ENCODE measurements at regions not wholly inside any gene's neighbourhood (a gene's known extent, or its start where the extent isn't known, plus 50 kb on each side); places are given as distances from the start of the nearest gene placed in this dataset.

GRCh38 chr1:29521811-29522580 lies 285.7 kb downstream of the PTPRU start:
- no peak for DNase-seq

DNA sequence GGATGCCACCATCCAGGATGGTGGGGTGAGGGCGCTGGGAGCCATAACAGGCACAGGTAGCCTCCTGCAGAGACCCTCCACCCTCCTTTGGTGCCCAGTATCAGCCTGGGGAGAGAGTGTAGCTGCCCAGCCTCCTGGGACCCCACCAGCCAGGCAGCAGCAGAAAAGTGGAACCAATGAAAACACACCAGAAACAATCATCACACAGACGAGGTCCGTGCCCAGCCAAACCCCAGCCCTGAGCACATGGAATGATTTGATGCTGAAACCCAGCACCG lies 285.1 kb downstream of the PTPRU start:
- DNase-seq = no peak

- no peak for DNase-seq
Measured at GRCh38 chr1:29520571-29521437, 284.5 kb downstream of the PTPRU start.

DNA sequence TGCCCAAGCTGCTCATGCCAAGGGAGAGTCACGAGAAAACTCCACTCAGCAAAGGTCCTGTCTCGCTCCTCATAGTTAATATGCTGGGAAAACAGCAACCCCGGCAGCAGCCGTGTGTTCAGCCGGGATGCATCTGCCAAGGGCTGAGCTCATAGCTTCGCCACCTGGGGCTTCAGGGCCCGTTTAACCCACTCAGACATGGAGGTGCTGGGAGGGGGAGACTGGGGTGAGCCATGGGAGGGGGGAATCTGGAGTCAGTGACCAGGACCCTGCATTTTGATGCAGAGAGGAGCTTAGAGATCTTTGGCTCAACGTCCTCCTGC lies 283.4 kb downstream of the PTPRU start:
- DNase-seq = no peak

DNA sequence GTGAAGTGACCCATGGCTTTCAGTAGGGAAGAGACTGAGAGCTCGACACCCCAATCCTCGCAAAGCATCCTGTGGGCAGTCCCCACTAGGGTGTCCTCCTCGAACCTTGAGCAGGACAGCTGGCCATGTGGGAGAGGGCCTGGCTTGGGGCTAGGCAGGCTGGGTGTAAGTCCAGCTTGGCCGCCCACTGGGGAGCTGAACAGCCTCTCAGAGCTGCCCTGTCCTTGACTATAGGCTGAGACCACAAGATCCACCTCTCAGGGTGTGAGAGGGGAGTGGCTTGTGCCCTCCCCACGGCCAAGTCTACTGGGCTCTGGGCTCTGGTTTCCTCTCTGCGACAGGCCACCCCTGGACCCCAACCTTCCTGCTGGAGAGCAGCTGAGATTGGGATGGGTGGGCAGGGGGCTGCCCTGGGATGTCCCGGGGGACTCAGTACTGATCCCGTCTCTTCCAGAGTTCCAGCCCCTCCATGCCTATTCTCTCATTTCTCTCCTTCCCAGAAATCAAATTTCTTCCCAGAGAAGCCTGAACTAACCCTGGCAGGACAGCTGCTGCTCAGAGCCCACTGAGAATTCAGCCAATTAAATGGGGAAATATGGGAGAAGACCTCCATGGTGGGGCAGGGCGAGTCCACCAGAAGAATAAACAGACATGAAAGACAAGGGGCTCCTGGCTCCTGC lies 282.9 kb downstream of the PTPRU start:
- no peak for DNase-seq

DNA sequence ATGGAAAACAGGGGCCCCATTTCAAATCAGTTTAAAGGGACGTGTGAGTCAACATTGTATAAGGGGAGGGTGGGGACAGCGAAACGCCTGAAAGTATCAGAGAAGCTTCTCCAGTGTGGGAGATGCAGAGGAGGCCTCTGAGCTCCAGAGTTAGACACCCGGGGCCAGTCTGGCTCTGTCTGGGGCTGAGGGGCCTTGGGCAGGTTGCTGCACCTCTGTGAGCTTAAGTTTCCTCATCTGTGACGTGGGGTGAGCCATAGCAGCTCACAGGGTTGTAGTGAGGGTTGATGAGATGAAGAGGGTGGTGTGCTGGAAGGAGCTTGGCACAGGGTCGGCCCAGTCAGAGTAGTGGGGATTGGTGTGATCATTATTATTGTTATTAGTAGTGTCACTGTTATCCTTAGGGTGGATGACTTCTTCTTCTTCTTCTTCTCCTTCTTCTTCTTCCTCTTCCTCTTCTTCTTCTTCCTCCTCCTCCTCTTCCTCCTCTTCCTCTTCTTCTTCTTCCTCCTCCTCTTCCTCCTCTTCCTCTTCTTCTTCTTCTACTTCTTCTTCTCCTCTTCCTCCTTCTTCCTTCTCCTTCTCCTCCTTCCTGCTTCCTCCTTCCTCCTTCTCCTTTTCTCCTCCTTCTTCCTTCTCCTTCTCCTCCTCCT lies 282.0 kb downstream of the PTPRU start:
- no peak for DNase-seq

- DNase-seq = no peak
Measured at GRCh38 chr1:29517251-29518086, 281.1 kb downstream of the PTPRU start.

- DNase-seq = no peak
Measured at GRCh38 chr1:29516063-29516820, 279.9 kb downstream of the PTPRU start.

DNA sequence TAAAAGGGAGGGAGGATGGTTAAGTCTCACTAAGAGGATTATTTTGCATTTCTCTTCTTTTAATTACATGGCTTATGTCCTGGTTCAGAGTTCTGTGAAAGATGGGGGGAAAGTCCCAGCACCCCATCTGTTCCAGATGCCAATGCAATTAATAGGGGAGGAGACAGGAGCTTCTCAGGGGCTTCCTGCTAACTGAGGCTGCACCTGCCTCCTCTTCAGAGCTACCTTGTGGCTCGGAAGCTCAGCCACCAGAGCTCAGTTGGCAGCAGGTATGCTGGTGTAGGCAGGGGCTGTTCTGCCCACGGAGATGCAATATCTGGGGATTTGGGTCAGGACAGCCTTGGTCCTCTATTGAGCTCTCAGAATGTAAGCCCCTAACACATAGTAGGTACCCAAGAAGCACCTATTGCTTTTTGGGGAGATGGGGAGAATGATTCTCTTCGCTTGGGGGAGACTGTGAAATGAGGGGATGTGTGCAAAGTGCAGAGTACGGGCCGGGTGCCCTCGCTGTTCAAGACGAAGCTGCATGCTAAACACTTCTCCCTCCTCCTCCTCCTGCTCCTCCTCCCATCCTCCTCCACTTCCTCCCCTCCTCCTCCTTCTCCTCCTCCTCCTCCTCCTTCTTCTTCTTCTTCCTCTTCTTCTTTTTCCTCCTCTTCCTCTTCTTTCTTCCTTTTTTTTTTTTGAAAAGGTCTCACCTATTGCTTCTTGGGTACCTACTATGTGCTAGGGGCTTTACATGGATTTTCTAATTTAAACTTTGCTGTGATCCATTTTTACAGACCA lies 279.0 kb downstream of the PTPRU start:
- DNase-seq = no peak

DNA sequence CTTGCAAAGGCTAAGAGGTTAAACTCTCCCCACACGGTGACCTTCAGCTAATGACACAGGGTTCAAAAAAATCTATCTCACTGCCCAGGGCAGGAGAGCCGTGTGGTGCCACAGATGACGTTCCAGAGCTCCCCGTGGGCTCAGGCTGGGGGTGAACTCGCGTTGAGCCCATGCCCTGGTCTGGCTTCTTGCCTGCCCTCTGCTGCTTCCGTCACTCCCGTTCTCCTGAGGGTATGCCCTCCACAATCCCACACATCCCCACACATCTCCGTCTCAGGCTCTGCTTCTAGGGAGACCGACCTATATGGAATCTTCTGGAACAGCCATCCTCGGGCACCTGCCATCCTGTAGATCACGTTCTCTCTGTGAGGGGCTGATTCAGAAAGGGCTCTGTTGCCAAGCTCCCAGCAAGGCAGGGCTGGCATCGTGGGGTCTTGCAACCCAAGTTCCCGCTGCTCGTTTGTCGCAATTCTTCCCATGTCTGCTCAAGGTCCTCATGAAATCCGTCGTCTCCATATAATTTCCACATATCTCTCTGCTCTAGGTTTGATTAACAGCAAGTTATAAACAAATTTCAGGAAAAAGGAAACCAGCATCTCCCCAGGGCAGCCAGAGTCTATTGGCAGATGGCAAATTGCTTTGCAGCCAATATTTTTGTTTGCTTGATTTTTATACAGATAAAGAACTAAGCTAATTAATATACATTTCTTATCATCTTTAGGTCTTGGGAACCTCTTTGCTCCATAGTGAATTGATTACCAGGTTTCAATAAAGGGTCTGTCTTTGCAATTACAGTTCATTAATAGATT lies 278.2 kb downstream of the PTPRU start:
- DNase-seq = no peak

GRCh38 chr1:29513357-29513756 lies 277.0 kb downstream of the PTPRU start:
- DNase-seq = peak; percentile 54

GRCh38 chr1:29511436-29511835 lies 275.1 kb downstream of the PTPRU start:
- DNase-seq = no peak

GRCh38 chr1:29508458-29509107 lies 272.3 kb downstream of the PTPRU start:
- DNase-seq = no peak

DNA sequence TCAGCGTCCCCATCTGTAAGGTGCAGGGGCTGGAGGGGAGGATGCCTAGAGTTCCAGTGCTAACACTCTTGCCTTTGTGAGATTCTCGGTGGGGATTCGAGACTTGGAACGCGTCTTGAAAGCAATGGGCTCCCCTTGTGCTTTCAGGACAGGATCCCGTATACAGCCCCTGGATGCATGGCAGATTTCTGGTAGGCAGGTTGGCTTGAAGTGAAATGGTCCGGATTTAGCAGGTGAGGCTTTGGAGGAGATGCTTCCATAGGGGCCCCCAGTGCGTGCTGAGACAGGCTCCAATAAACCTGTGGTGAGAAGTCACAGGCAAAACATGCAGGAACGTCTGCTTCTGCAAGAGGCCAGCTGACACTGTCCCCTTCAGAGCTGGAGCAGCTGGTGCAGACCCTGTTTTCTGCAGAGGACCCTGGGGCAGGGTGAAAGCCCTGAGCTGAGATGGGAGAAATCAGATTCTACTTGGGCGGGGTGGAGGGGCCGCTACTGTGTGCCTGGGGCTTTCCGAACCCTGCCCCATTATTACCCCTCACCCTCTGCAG lies 270.4 kb downstream of the PTPRU start:
- DNase-seq = no peak

DNA sequence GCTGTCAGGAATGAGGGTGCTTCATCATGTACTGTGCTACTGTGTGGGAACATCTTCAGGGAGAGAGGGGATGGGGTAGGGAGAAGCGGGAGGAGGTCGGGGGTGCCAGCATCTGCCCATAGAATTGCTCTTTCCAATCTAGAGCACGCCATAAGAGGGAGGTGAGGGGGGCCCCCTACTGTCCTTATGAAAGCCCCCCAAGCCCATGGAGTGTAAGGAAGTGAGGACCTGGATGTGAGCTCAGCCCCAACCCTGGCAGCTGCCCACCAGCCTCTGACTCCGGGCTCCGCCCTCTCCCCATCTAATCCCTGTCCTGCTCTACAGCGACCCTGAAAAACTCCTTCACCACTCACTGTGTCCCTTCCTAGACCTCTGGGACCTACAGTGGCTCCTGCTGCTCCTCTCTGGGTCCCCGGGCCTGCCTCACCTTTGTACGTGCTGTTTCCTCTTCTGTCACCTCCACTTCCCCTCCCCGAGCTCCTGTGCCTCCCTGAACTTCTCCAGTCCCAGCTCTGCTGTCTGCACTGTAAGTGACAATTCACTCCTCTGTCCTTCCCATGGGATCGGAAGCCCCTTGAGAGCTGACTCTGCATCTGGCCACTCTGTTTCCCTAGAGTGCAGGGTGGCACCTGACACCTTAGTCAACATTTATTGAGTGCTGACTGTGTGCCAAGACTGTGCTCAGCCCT lies 269.4 kb downstream of the PTPRU start:
- no peak for DNase-seq

GRCh38 chr1:29504709-29505410 lies 268.5 kb downstream of the PTPRU start:
- DNase-seq = no peak

DNA sequence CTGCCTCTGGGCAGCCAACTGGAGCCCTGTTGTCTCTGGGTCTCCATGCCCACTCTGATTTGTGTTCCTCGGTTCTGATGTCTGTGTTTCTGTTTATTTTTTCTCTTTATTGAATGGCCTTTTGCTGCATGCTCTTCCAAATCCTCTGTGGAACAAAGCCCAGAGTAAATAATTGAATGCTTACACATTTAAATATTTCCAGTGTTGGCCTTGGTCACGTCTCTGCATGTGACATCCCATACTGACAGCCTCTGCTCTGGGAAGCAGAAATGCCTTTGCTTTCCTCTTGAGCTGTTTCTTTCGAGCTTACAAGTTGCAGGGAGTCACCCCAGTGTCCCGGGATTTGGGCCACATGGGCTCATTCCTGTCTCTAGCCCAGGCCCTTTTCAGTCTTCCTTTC lies 267.9 kb downstream of the PTPRU start:
- DNase-seq = no peak

Measured in hematopoietic multipotent progenitor cell treated with erythropoietin and hydrocortisone succinate and interleukin-3 and kit ligand, for 4 days (in vitro differentiated cells).